Rectal smooth muscle tissue (tissue), 1 donor: ENCODE measurements at regions not wholly inside any gene's neighbourhood (a gene's known extent, or its start where the extent isn't known, plus 50 kb on each side); places are given as distances from the start of the nearest gene placed in this dataset.
"Not testable (repeated sequence)": the region's sequence is repeated elsewhere in the genome, so short reads cannot be mapped to it uniquely, and the experiment has no call there.

ENCODE experiments used
- H3K27ac ChIP-seq: one replicate; pipeline ENCODE4 v1.7.0; 2013; ENCODE audit warnings: low read depth, low read length, inconsistent platforms
- H3K27me3 ChIP-seq: one replicate; pipeline ENCODE4 v1.7.0; 2013; ENCODE audit warnings: low read length; ENCODE audit not compliant: control insufficient read depth, insufficient read depth
- H3K36me3 ChIP-seq: one replicate; pipeline ENCODE4 v1.7.0; 2013; ENCODE audit warnings: low read length; ENCODE audit not compliant: control insufficient read depth, insufficient read depth
- H3K4me1 ChIP-seq: one replicate; pipeline ENCODE4 v1.7.0; 2013; ENCODE audit warnings: low read length; ENCODE audit not compliant: control insufficient read depth, insufficient read depth
- H3K4me3 ChIP-seq: one replicate; pipeline ENCODE4 v1.7.0; 2013; ENCODE audit warnings: low read length
- H3K9ac ChIP-seq: one replicate; pipeline ENCODE4 v1.7.0; 2013; ENCODE audit warnings: low read length

DNA sequence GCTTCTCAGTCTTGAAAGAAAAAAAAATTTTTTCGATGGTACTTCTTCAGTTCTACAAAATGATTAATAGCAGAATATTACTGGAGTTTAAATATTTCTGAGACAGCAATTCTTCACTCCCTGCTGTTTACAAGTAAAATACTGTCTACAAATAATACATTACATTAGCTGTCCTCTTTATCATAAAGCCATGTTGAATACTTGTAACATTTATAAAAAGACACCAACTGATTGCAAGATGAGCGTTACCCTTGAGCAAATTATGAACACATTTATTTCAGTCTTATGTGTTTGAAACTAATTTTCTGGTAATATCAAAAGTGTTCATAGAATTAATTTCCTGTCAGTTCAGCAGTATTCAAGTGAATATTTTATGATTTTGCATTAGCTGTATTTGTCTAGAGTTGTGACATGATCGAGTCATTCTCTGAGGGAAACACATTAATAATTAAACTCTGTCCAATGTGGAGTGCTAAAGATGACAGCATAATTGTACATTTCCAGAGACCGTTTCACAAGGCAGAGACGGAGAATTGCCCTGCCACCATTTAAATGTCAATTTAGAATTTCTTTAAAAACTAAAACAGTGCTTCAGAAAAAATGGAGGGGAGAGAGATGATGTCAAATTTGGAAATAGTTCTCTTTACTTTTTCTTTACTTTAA lies 1359.0 kb upstream of the ADGRL4 start:
- no peak overlapping the region for H3K9ac ChIP-seq
- no peak overlapping the region for H3K27ac ChIP-seq
- no peaks in the 10 kb centered on the region for H3K36me3 ChIP-seq
- no peak overlapping the region for H3K4me3 ChIP-seq
- H3K27me3 ChIP-seq, result no peaks in the 10 kb centered on the region
- no peaks in the 10 kb centered on the region for H3K4me1 ChIP-seq

DNA sequence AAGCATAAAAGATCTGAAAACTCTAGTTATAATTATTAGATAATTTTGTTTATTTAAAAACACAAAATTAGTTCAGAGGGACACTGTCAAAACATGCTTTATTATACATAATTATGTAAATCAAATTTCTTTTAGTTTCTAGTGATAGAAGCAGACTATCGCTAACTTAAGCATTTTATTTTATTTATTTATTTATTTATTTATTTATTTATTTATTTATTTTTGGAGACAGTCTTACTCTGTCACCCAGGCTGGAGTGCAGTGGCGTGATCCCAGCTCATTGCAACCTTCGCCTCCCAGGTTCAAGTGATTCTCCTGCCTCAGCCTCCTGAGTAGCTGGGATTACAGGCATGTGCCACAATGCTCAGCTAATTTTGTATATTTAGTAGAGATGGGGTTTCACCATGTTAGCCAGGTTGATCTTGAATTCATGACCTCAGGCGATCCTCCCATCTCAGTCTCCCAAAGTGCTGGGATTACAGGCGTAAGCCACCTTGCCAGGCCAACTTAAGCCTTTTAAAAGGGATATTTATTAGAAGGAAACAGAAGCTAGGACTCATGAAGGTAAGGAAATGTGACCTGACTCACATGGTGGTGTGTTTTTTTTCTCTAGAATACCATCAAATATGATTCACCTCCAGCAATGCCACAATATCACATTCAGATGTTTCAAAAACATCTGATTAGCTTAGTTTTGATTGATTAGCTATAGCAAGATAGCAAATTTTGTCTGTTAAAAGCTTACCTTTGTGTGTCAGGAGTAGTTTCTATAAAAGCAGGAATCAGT lies 1357.4 kb upstream of the ADGRL4 start:
- Histone ChIP-seq H3K9ac (no peak overlapping the region), H3K27ac (no peak overlapping the region), H3K4me1 (no peaks in the 10 kb centered on the region), H3K4me3 (no peak overlapping the region), H3K36me3 (no peaks in the 10 kb centered on the region), H3K27me3 (no peaks in the 10 kb centered on the region)

- Histone ChIP-seq H3K36me3 (no peaks in the 10 kb centered on the region), H3K4me3 (no peak overlapping the region), H3K9ac (no peak overlapping the region), H3K27me3 (no peaks in the 10 kb centered on the region), H3K27ac (no peak overlapping the region), H3K4me1 (no peaks in the 10 kb centered on the region)
Observed at GRCh38 chr1:80359666-80360065, 1353.1 kb upstream of the ADGRL4 start.

DNA sequence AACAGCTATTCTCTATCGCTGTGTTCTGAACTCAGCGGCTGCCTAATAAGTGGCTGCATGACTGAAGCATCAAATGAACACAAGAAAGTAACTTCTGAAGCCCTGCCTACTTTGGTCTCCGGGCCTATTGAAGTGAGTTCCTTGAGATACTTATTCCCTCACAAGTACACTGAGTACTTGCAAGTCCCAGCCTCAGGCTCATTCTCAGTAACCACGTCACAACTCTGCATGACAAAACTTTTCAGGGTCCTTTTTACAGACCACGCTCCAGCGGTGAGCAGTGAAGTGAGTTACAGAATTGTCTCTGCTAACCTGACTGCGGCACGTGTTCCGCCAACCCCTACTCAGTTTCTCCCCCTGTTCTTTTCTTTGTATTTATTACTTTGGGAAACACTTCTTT lies 1342.7 kb upstream of the ADGRL4 start:
- Histone ChIP-seq H3K4me1 (no peaks in the 10 kb centered on the region), H3K36me3 (no peaks in the 10 kb centered on the region), H3K4me3 (no peak overlapping the region), H3K27me3 (no peaks in the 10 kb centered on the region), H3K27ac (no peak overlapping the region), H3K9ac (no peak overlapping the region)

GRCh38 chr1:80341021-80341420 lies 1334.5 kb upstream of the ADGRL4 start:
- Histone ChIP-seq H3K27me3 (no peaks in the 10 kb centered on the region), H3K9ac (no peak overlapping the region), H3K4me1 (no peaks in the 10 kb centered on the region), H3K4me3 (no peak overlapping the region), H3K27ac (no peak overlapping the region), H3K36me3 (no peaks in the 10 kb centered on the region)

GRCh38 chr1:80318108-80318507 lies 1311.6 kb upstream of the ADGRL4 start:
- no peaks in the 10 kb centered on the region for H3K36me3 ChIP-seq
- no peaks in the 10 kb centered on the region for H3K27me3 ChIP-seq
- no peak overlapping the region for H3K9ac ChIP-seq

GRCh38 chr1:80310703-80311245 lies 1304.2 kb upstream of the ADGRL4 start:
- Histone ChIP-seq H3K27ac (no peak overlapping the region), H3K4me3 (no peak overlapping the region), H3K4me1 (no peaks in the 10 kb centered on the region), H3K27me3 (no peaks in the 10 kb centered on the region), H3K9ac (no peak overlapping the region), H3K36me3 (no peaks in the 10 kb centered on the region)

More at GRCh38 chr1:80318108-80318507, 1311.6 kb upstream of the ADGRL4 start:
- Histone ChIP-seq H3K4me3 (no peak overlapping the region), H3K4me1 (no peaks in the 10 kb centered on the region), H3K27ac (no peak overlapping the region)

DNA sequence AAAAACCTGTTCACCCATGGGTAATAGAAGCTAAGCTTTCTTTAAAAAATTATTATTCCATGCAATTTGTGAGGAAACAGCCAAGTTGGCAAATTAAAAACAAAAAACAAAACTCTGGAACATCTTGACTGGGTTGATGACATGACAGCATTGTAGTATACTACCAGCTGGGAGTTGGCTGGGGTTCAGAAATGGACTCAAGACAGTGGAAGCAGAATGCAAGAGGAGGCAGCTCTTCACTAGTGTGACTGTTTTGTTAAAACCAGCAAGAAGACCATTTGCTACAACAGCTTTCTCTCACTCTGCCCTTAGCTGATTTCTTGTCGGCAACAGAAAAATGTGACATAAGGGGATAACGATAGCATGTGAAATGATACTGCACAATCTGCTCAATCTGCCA lies 1298.9 kb upstream of the ADGRL4 start:
- no peaks in the 10 kb centered on the region for H3K4me1 ChIP-seq
- no peak overlapping the region for H3K27ac ChIP-seq
- no peak overlapping the region for H3K4me3 ChIP-seq
- no peaks in the 10 kb centered on the region for H3K27me3 ChIP-seq
- H3K9ac ChIP-seq, result no peak overlapping the region
- no peaks in the 10 kb centered on the region for H3K36me3 ChIP-seq

DNA sequence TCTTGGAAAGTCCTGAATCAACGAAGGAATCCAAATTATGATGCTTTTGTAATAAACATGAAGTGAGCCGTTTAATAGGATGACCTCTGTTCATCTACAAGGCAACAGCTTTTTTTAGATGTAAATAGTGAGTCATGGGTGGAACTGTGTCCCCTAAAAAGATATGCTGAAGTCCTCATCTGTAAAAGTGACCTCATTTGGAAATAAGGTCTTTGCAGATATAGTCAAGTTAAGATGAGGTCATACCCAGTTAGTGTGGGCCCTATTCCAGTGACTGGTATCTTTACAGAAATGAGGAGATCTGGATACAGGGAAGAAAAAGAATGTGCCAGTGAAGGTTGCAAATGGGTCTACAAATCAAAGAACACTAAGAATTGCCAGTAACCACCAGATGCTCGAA lies 1287.3 kb upstream of the ADGRL4 start:
- H3K27ac ChIP-seq, result no peak overlapping the region
- H3K4me1 ChIP-seq, result no peaks in the 10 kb centered on the region
- H3K27me3 ChIP-seq, result no peaks in the 10 kb centered on the region
- no peak overlapping the region for H3K4me3 ChIP-seq
- no peaks in the 10 kb centered on the region for H3K36me3 ChIP-seq
- no peak overlapping the region for H3K9ac ChIP-seq

DNA sequence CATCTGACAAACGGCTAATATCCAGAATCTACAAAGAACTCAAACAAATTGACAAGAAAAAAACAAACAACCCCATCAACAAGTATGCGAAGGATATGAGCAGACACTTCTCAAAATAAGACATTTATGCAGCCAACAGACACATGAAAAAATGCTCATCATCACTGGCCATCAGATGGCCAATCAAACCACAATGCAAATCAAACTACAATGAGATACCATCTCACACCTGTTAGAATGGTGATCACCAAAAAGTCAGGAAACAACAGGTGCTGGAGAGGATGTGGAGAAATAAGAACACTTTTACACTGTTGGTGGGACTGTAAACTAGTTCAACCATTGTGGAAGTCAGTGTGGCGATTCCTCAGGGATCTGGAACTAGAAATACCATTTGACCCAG lies 1282.2 kb upstream of the ADGRL4 start:
- not testable (repeated sequence) for H3K4me3 ChIP-seq, H3K27me3 ChIP-seq, H3K4me1 ChIP-seq, H3K27ac ChIP-seq, H3K9ac ChIP-seq, H3K36me3 ChIP-seq

- Histone ChIP-seq H3K36me3 (no peaks in the 10 kb centered on the region), H3K27me3 (no peaks in the 10 kb centered on the region), H3K27ac (no peak overlapping the region), H3K9ac (no peak overlapping the region), H3K4me3 (no peak overlapping the region), H3K4me1 (no peaks in the 10 kb centered on the region)
Observed at GRCh38 chr1:80282536-80282935, 1276.0 kb upstream of the ADGRL4 start.

GRCh38 chr1:80278936-80279335 lies 1272.4 kb upstream of the ADGRL4 start:
- no peak overlapping the region for H3K27ac ChIP-seq
- H3K27me3 ChIP-seq, result no peaks in the 10 kb centered on the region
- H3K4me3 ChIP-seq, result no peak overlapping the region
- no peaks in the 10 kb centered on the region for H3K4me1 ChIP-seq
- H3K9ac ChIP-seq, result no peak overlapping the region
- no peaks in the 10 kb centered on the region for H3K36me3 ChIP-seq

GRCh38 chr1:80274256-80274655 lies 1267.7 kb upstream of the ADGRL4 start:
- Histone ChIP-seq H3K27ac (no peak overlapping the region), H3K4me1 (no peaks in the 10 kb centered on the region), H3K36me3 (no peaks in the 10 kb centered on the region), H3K27me3 (no peaks in the 10 kb centered on the region), H3K4me3 (no peak overlapping the region), H3K9ac (no peak overlapping the region)
